K562 (cell line): ENCODE measurements at regions not wholly inside any gene's neighbourhood (a gene's known extent, or its start where the extent isn't known, plus 50 kb on each side); places are given as distances from the start of the nearest gene placed in this dataset.

Experiments used
- ATAC-seq: fragments of 200-7000 bp; cut with Tn5 transposase; 3 replicates; pipeline ENCODE4 v1.9.1; 2020; ENCODE audit warnings: moderate library complexity
- BruUV-seq: library from RNA; stranded (reverse); fragments of 400-500 nt; replicated peaks from 2 replicates; lab custom pipeline; 2021; lab: Mats Ljungman, UMichigan
- CTCF ChIA-PET: fragments of 300-600 bp; formaldehyde crosslinking; extraction: SDS; loops from one replicate; lab custom pipeline; 2021; ENCODE audit warnings: low intra/inter-chr PET ratio; lab: Yijun Ruan, JAX
- POLR2A ChIA-PET: fragments of 300-600, 350-650 bp; sonication (Branson Sonifier 250); formaldehyde crosslinking; extraction: SDS; loops from one replicate; lab custom pipeline; 2021; ENCODE audit warnings: antibody characterized with exemption, inconsistent platforms; lab: Yijun Ruan, JAX
- DNase-seq, 4 experiments: peaks; one replicate each; pipeline versions ENCODE4 v3.0.0 to v3.0.0-alpha.2; 2011 to 2018; ENCODE audit warnings: low spot score in 3 of 4, mixed read lengths in 3 of 4; ENCODE audit errors: extremely low read depth in 1 of 4
- FAIRE-seq: peaks from 2 replicates; lab custom pipeline; 2011; peaks lifted over from hg19 to GRCh38; lab: Jason Lieb, UNC
- H2AFZ ChIP-seq: 2 replicates; pipeline ENCODE4 v1.6.0; 2011; ENCODE audit warnings: low read depth, low read length, control low read depth, inconsistent platforms
- H3K27ac ChIP-seq: fragments of 200-600 bp; 3 replicates; pipeline ENCODE4 v1.8.0; 2011; ENCODE audit warnings: low read depth, mild to moderate bottlenecking, control low read depth, inconsistent platforms, low read length, moderate library complexity, mixed read lengths; ENCODE audit errors: extremely low read depth
- H3K27me3 ChIP-seq, 2 experiments: fragments of 300-600 bp in 1 of 2; 2 replicates in 1 of 2; 3 replicates in 1 of 2; pipeline versions ENCODE4 v1.6.0 to v1.8.0; 2011; ENCODE audit warnings: inconsistent platforms in 2 of 2, low read length in 2 of 2, mild to moderate bottlenecking in 1 of 2, mixed read lengths in 1 of 2, moderate library complexity in 1 of 2; ENCODE audit not compliant: control insufficient read depth in 2 of 2, insufficient read depth in 2 of 2
- H3K36me3 ChIP-seq: fragments of 300-600 bp; 3 replicates; pipeline ENCODE4 v1.8.0; 2011; ENCODE audit warnings: mild to moderate bottlenecking, low read length, inconsistent platforms; ENCODE audit not compliant: control insufficient read depth, insufficient read depth
- H3K4me1 ChIP-seq, 2 experiments: fragments of 200-600 bp in 1 of 2; replicated peaks in 1 of 2; 2 replicates in 1 of 2; 3 replicates in 1 of 2; pipeline versions ENCODE4 v1.5.1 to v1.8.0; 2011; ENCODE audit warnings: inconsistent platforms in 2 of 2, low read length in 2 of 2, mild to moderate bottlenecking in 1 of 2, mixed read lengths in 1 of 2, moderate library complexity in 1 of 2; ENCODE audit not compliant: control insufficient read depth in 2 of 2, insufficient read depth in 2 of 2
- H3K4me2 ChIP-seq: 2 replicates; pipeline ENCODE4 v1.6.1; 2011; ENCODE audit warnings: low read length, control low read depth, inconsistent platforms, mixed read lengths; ENCODE audit not compliant: insufficient read depth
- H3K4me3 ChIP-seq: fragments of 200-600 bp; sonication (generic), shearing (Covaris generic); 2 replicates; pipeline ENCODE4 v1.5.1; 2016; ENCODE audit warnings: control low read depth, inconsistent platforms
- H3K79me2 ChIP-seq: fragments of 200-600 bp; 3 replicates; pipeline ENCODE4 v1.8.0; 2011; ENCODE audit warnings: low read length, inconsistent platforms; ENCODE audit not compliant: control insufficient read depth, insufficient read depth
- H3K9ac ChIP-seq, 2 experiments: 2 replicates each; pipeline versions ENCODE4 v1.6.0 to v1.6.1; 2011; ENCODE audit warnings: low read depth in 2 of 2, low read length in 2 of 2, control low read depth in 1 of 2, inconsistent platforms in 1 of 2, mild to moderate bottlenecking in 1 of 2, mixed read lengths in 1 of 2; ENCODE audit not compliant: insufficient read depth in 1 of 2
- H3K9me1 ChIP-seq: one replicate; pipeline ENCODE4 v1.6.0; 2011; ENCODE audit warnings: inconsistent platforms, mild to moderate bottlenecking, low read length, moderate library complexity; ENCODE audit not compliant: control insufficient read depth, insufficient read depth
- H3K9me3 ChIP-seq: replicated peaks from 2 replicates; pipeline ENCODE4 v1.5.1; 2011; ENCODE audit warnings: low read depth, low read length, inconsistent platforms; ENCODE audit not compliant: control insufficient read depth, insufficient read depth
- H4K20me1 ChIP-seq: replicated peaks from 2 replicates; pipeline ENCODE4 v1.6.1; 2011; ENCODE audit warnings: low read length, inconsistent platforms, mixed read lengths; ENCODE audit not compliant: control insufficient read depth, insufficient read depth
- CCAR2 ChIP-seq: fragments of 200-400 bp; formaldehyde crosslinking; IDR thresholded peaks from 2 replicates; pipeline ENCODE4 v1.6.1; 2017; ENCODE audit warnings: mild to moderate bottlenecking, low read depth, low read length
- CHD1 ChIP-seq: fragments of 200-600 bp; sonication (generic); IDR thresholded peaks from one replicate; pipeline ENCODE4 v1.6.1; 2012; ENCODE audit warnings: mild to moderate bottlenecking, moderate library complexity, low read length, inconsistent platforms
- ETS2 ChIP-seq: IDR thresholded peaks from 2 replicates; pipeline ENCODE4 v1.6.1; 2016; ENCODE audit warnings: borderline replicate concordance, missing genetic modification characterization, mild to moderate bottlenecking, moderate library complexity, missing compliant biosample characterization; ENCODE audit not compliant: poor library complexity, severe bottlenecking
- MECOM ChIP-seq: fragments of 250-450 bp; sonication (Bioruptor Pico); IDR thresholded peaks from 2 replicates; pipeline ENCODE4 v1.8.0; 2022; ENCODE audit warnings: inconsistent platforms
- MEF2A ChIP-seq: IDR thresholded peaks from 2 replicates; pipeline ENCODE4 v1.6.1; 2011; ENCODE audit warnings: low read depth, mild to moderate bottlenecking, low read length, moderate library complexity; ENCODE audit not compliant: control insufficient read depth
- NEUROD1 ChIP-seq: fragments of 150-350 bp; IDR thresholded peaks from 2 replicates; pipeline ENCODE4 v1.6.1; 2014; ENCODE audit warnings: borderline replicate concordance, low read length, low read depth; ENCODE audit not compliant: partially characterized antibody
- NFXL1 ChIP-seq: fragments of 450-650 bp; formaldehyde crosslinking; IDR thresholded peaks from 2 replicates; pipeline ENCODE4 v1.4.0; 2021; ENCODE audit warnings: mild to moderate bottlenecking
- NR2C2 ChIP-seq, 2 experiments: fragments of 200-800 bp in 1 of 2; sonication (Bioruptor generic) in 1 of 2; sonication (generic) in 1 of 2; formaldehyde crosslinking in 1 of 2; IDR thresholded peaks; 2 replicates each; pipeline versions ENCODE4 v1.6.1 to v1.8.0; 2016 to 2022; ENCODE audit warnings: mild to moderate bottlenecking in 1 of 2, missing compliant biosample characterization in 1 of 2, missing genetic modification characterization in 1 of 2, missing genetic modification reagents in 1 of 2
- POLR2A ChIP-seq: fragments of 450-650 bp; conservative IDR thresholded peaks from 2 replicates; pipeline ENCODE4 v1.6.1; 2016
- RBBP5 ChIP-seq: fragments of 200-600 bp; sonication (generic); IDR thresholded peaks from 2 replicates; pipeline ENCODE4 v1.6.1; 2012; ENCODE audit warnings: borderline replicate concordance, mild to moderate bottlenecking, low read length, control low read depth, inconsistent platforms; ENCODE audit not compliant: insufficient read depth, poor library complexity, severe bottlenecking
- RNF2 ChIP-seq: sonication (generic); IDR thresholded peaks from 2 replicates; pipeline ENCODE4 v1.6.1; 2016
- SRSF1 ChIP-seq: fragments of 200-400 bp; formaldehyde crosslinking; IDR thresholded peaks from 2 replicates; pipeline ENCODE4 v1.6.1; 2017; ENCODE audit warnings: mild to moderate bottlenecking, low read depth, low read length, moderate library complexity
- ZFX ChIP-seq: sonication (generic); formaldehyde crosslinking; IDR thresholded peaks from 2 replicates; pipeline ENCODE4 v1.8.0; 2022; ENCODE audit warnings: mild to moderate bottlenecking, missing genetic modification reagents, moderate library complexity
- ZNF561 ChIP-seq: fragments of 450-650 bp; formaldehyde crosslinking; conservative IDR thresholded peaks from 2 replicates; pipeline ENCODE4 v1.4.0; 2020; ENCODE audit warnings: mild to moderate bottlenecking, moderate library complexity
- ZNF75A ChIP-seq: fragments of 450-650 bp; formaldehyde crosslinking; IDR thresholded peaks from 2 replicates; pipeline ENCODE4 v1.4.0; 2020; ENCODE audit warnings: mild to moderate bottlenecking
- ZNF79 ChIP-seq: fragments of 250-450 bp; sonication (Bioruptor Pico); IDR thresholded peaks from 2 replicates; pipeline ENCODE4 v1.4.0; 2020; ENCODE audit warnings: low read depth, mild to moderate bottlenecking, moderate library complexity
- WGBS: fragments of 100-300 bp; shearing (Covaris generic); methylation state at CpG from one replicate; pipeline ENCODE4 v1.1.6; 2016; ENCODE audit warnings: low coverage, mixed read lengths; ENCODE audit not compliant: insufficient coverage; ENCODE audit errors: missing lambda C conversion rate; 5-methylcytosine and 5-hydroxymethylcytosine counted together
- in situ Hi-C: fragments of 300-500 bp; cut with MboI; formaldehyde crosslinking; loops from 4 replicates; pipeline ENCODE4 v1.15.0; 2018; ENCODE audit warnings: inconsistent platforms, mixed read lengths
- intact Hi-C: fragments of 100-400 bp; cut with micrococcal nuclease; formaldehyde crosslinking; loops from 2 replicates; pipeline ENCODE4 v1.14.2; 2022
- TF ChIP-seq, protein P1 (sequence below): sonication (generic); formaldehyde crosslinking; IDR thresholded peaks from 2 replicates; pipeline ENCODE4 v1.8.0; 2022; ENCODE audit warnings: mild to moderate bottlenecking, missing genetic modification reagents
- TF ChIP-seq, protein P2 (sequence below): sonication (generic); formaldehyde crosslinking; IDR thresholded peaks from 2 replicates; pipeline ENCODE4 v1.4.0; 2020; ENCODE audit warnings: mild to moderate bottlenecking, missing genetic modification reagents

DNA sequence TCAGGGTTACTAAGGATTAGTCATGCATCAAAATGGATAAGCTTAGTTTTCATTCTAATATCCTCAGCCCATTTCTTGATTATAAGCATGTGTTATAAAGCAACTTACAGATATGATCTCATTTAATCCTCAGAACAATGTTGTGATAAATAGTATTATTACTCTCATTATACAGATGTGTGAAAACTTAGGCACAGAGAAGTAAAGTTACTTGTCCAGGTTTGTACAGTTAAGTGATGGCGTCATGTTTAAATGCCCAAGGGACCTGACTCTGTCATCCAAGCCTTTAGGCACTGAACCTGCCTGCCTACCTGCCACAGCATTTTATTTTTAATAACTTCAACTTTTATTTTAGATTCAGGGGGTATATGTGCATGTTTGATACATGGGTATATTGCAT lies 472.9 kb upstream of the SEMA6D start:
- no peaks in the 10 kb centered on the region for H4K20me1 ChIP-seq
- no peaks in the 10 kb centered on the region for H3K4me1 ChIP-seq
- BruUV-seq: no TSS peak
- H3K36me3 ChIP-seq: no peaks in the 10 kb centered on the region
- H3K9ac ChIP-seq: no peak overlapping the region
- no peak overlapping the region for H3K27ac ChIP-seq
- TF ChIP-seq RBBP5 (no peak), RNF2 (no peak), CCAR2 (no peak), NEUROD1 (no peak), ETS2 (tag) (no peak), MECOM (CRISPR knock-in tag) (no peak), MEF2A (no peak), ZNF561 (CRISPR knock-in tag) (no peak), SRSF1 (no peak), POLR2A (no peak), NR2C2 (CRISPR knock-in tag; IDR thresholded peaks at IDR 0.05) (no peak), NR2C2 (tag; IDR thresholded peaks at IDR 0.05) (no peak), CHD1 (no peak), ZNF75A (CRISPR knock-in tag) (no peak), ZFX (CRISPR knock-in tag) (no peak), NFXL1 (CRISPR knock-in tag) (no peak), ZNF79 (CRISPR knock-in tag) (no peak)
- TF ChIP-seq, protein P1, sequence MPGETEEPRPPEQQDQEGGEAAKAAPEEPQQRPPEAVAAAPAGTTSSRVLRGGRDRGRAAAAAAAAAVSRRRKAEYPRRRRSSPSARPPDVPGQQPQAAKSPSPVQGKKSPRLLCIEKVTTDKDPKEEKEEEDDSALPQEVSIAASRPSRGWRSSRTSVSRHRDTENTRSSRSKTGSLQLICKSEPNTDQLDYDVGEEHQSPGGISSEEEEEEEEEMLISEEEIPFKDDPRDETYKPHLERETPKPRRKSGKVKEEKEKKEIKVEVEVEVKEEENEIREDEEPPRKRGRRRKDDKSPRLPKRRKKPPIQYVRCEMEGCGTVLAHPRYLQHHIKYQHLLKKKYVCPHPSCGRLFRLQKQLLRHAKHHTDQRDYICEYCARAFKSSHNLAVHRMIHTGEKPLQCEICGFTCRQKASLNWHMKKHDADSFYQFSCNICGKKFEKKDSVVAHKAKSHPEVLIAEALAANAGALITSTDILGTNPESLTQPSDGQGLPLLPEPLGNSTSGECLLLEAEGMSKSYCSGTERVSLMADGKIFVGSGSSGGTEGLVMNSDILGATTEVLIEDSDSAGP (CRISPR knock-in tag): no peak
- TF ChIP-seq, protein P2, sequence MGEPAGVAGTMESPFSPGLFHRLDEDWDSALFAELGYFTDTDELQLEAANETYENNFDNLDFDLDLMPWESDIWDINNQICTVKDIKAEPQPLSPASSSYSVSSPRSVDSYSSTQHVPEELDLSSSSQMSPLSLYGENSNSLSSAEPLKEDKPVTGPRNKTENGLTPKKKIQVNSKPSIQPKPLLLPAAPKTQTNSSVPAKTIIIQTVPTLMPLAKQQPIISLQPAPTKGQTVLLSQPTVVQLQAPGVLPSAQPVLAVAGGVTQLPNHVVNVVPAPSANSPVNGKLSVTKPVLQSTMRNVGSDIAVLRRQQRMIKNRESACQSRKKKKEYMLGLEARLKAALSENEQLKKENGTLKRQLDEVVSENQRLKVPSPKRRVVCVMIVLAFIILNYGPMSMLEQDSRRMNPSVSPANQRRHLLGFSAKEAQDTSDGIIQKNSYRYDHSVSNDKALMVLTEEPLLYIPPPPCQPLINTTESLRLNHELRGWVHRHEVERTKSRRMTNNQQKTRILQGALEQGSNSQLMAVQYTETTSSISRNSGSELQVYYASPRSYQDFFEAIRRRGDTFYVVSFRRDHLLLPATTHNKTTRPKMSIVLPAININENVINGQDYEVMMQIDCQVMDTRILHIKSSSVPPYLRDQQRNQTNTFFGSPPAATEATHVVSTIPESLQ (CRISPR knock-in tag): no peak
- 0% methylated on average over 1 of the region's 1 CpG for WGBS
- no peak overlapping the region for H3K4me3 ChIP-seq
- H3K27me3 ChIP-seq: no peaks in the 10 kb centered on the region
- POLR2A ChIA-PET: no interaction called here
- intact Hi-C loops (no loop called here), in situ Hi-C loops (no loop called here)
- no peak overlapping the region for H2AFZ ChIP-seq
- no peaks in the 10 kb centered on the region for H3K79me2 ChIP-seq
- no peak overlapping the region for H3K4me2 ChIP-seq
- CTCF ChIA-PET: no interaction called here
- no peaks in the 10 kb centered on the region for H3K9me1 ChIP-seq
- no peaks in the 10 kb centered on the region for H3K9me3 ChIP-seq
- FAIRE-seq (no peak), ATAC-seq (no peak), DNase-seq (no peak)
